Gastrocnemius medialis (tissue), 4 donors: ENCODE measurements at regions not wholly inside any gene's neighbourhood (a gene's known extent, or its start where the extent isn't known, plus 50 kb on each side); places are given as distances from the start of the nearest gene placed in this dataset.

Experiments
- ATAC-seq, 2 donors: fragments of 150-250 bp; one replicate each; pipeline ENCODE4 v1.9.1; 2016
- DNase-seq, 2 donors: peaks; one replicate each; pipeline ENCODE4 v3.0.0-alpha.2; 2019
- H3K27ac ChIP-seq, 4 donors: fragments of 200-600 bp; sonication (generic); 1 replicate in 1 of 4; 2 replicates in 3 of 4; pipeline ENCODE4 v1.5.1; 2016 to 2018; ENCODE audit warnings: mild to moderate bottlenecking in 2 of 4, moderate library complexity in 1 of 4
- H3K27me3 ChIP-seq, 3 donors: fragments of 200-600 bp; sonication (generic) in 2 of 3; 1 replicate in 1 of 3; 2 replicates in 2 of 3; pipeline versions ENCODE4 v1.5.1 to v1.6.0; 2016 to 2019; ENCODE audit warnings: mild to moderate bottlenecking in 1 of 3, moderate library complexity in 1 of 3
- H3K36me3 ChIP-seq, 2 donors: fragments of 200-600 bp; sonication (generic) in 1 of 2; one replicate each; pipeline ENCODE4 v1.5.1; 2017 to 2018
- H3K4me1 ChIP-seq, 2 donors: fragments of 200-600 bp; sonication (generic) in 1 of 2; one replicate each; pipeline ENCODE4 v1.5.1; 2016 to 2017; ENCODE audit warnings: mild to moderate bottlenecking in 2 of 2
- H3K4me3 ChIP-seq, 4 donors: fragments of 200-600 bp; sonication (generic) in 3 of 4; 1 replicate in 1 of 4; 2 replicates in 3 of 4; pipeline ENCODE4 v1.5.1; 2016 to 2019; ENCODE audit warnings: mild to moderate bottlenecking in 2 of 4
- H3K9me3 ChIP-seq, 3 donors: fragments of 200-600 bp; sonication (generic) in 2 of 3; 1 replicate in 1 of 3; 2 replicates in 2 of 3; pipeline ENCODE4 v1.5.1; 2016 to 2019
- POLR2A ChIP-seq, 2 donors: fragments of 450-650 bp; IDR thresholded peaks; one replicate each; pipeline ENCODE4 v1.6.1; 2017; ENCODE audit warnings: antibody characterized with exemption in 2 of 2, mild to moderate bottlenecking in 2 of 2, moderate library complexity in 2 of 2
- in situ Hi-C, 4 donors: fragments of 200-750 bp; cut with MboI; loops; one replicate each; pipeline versions ENCODE4 v1.15.0 to v1.8.0; 2017; ENCODE audit warnings: low sequenced_read_pairs in 4 of 4
- intact Hi-C: fragments of 100-400 bp; cut with DNase I; formaldehyde crosslinking; loops from one replicate; pipeline ENCODE4 v1.15.1; 2023; ENCODE audit warnings: low total_unique reads
- TF ChIP-seq, protein P1 (sequence below), 5 experiments: fragments of 450-650 bp in 3 of 5; fragments of 200-600 bp in 2 of 5; sonication (generic) in 2 of 5; IDR thresholded peaks in 4 of 5; conservative IDR thresholded peaks in 1 of 5; 1 replicate in 4 of 5; 2 replicates in 1 of 5; pipeline ENCODE4 v1.5.1; 2016 to 2019; ENCODE audit warnings: antibody characterized with exemption in 5 of 5, mild to moderate bottlenecking in 3 of 5, moderate library complexity in 3 of 5

DNA sequence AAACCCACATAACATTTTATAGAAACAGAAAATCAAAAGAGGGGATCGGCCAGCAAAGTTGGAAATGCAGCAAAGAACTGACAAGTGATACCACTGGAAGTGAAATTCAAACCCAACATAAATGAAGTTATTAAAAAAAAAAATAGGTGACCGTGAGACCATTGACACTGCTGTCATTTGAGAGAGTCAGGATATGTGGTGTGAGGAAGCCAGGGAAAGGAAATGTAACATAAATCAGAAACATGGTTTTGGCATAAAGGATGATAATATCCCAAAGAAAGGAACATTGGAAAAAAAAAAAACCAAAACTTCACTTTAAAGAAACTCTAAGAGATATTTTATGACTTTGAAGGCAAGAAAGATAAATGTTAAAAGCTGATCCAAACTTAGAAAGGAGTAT, 312.4 kb upstream of the PIK3R1 start:
- Histone ChIP-seq H3K4me3 (no peak overlapping the region), H3K27me3 (no peaks in the 10 kb centered on the region), H3K36me3 (no peaks in the 10 kb centered on the region), H3K27ac (no peak overlapping the region), H3K9me3 (no peaks in the 10 kb centered on the region), H3K4me1 (peaks cover 0 to 8% of the 10 kb centered on the region in 2 donors)
- no peak for TF ChIP-seq POLR2A (IDR thresholded peaks at IDR 0.05)
- TF ChIP-seq, protein P1, sequence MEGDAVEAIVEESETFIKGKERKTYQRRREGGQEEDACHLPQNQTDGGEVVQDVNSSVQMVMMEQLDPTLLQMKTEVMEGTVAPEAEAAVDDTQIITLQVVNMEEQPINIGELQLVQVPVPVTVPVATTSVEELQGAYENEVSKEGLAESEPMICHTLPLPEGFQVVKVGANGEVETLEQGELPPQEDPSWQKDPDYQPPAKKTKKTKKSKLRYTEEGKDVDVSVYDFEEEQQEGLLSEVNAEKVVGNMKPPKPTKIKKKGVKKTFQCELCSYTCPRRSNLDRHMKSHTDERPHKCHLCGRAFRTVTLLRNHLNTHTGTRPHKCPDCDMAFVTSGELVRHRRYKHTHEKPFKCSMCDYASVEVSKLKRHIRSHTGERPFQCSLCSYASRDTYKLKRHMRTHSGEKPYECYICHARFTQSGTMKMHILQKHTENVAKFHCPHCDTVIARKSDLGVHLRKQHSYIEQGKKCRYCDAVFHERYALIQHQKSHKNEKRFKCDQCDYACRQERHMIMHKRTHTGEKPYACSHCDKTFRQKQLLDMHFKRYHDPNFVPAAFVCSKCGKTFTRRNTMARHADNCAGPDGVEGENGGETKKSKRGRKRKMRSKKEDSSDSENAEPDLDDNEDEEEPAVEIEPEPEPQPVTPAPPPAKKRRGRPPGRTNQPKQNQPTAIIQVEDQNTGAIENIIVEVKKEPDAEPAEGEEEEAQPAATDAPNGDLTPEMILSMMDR (IDR thresholded peaks at IDR 0.05 in 4 of 5, conservative IDR thresholded peaks at IDR 0.05 in 1 of 5), result no peak
- DNase-seq (no peak), ATAC-seq (no peak)
- intact Hi-C loops, result no loop called here
- in situ Hi-C loops, result no loop called here

DNA sequence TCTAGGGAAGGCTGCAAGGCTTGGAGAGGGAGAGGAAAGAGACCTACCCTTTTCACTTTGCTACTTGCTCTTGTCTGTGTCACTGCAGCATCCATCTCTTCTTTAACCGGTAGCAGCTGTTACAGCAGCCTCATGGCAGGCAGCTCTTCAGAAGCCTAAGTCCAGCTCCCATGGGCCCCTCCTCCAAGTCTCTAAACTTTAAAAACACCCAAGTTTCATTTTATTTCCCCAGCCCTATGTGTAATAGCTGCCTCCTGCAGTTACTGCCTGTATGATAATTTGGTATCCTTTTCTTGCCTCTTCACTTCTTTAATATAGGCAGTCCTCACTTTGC, 313.1 kb upstream of the PIK3R1 start:
- DNase-seq, result no peak
- no peaks in the 10 kb centered on the region for H3K27me3 ChIP-seq
- H3K27ac ChIP-seq, result no peak overlapping the region
- in situ Hi-C loops, result no loop called here
- no peak for ATAC-seq
- H3K36me3 ChIP-seq, result no peaks in the 10 kb centered on the region
- H3K4me3 ChIP-seq, result no peak overlapping the region
- H3K9me3 ChIP-seq, result no peaks in the 10 kb centered on the region
- intact Hi-C loops, result no loop called here
- H3K4me1 ChIP-seq, result peaks cover 4 to 8% of the 10 kb centered on the region in 2 donors
- TF ChIP-seq, protein P1 (IDR thresholded peaks at IDR 0.05 in 4 of 5, conservative IDR thresholded peaks at IDR 0.05 in 1 of 5), result no peak
- TF ChIP-seq POLR2A (IDR thresholded peaks at IDR 0.05), result no peak

DNA sequence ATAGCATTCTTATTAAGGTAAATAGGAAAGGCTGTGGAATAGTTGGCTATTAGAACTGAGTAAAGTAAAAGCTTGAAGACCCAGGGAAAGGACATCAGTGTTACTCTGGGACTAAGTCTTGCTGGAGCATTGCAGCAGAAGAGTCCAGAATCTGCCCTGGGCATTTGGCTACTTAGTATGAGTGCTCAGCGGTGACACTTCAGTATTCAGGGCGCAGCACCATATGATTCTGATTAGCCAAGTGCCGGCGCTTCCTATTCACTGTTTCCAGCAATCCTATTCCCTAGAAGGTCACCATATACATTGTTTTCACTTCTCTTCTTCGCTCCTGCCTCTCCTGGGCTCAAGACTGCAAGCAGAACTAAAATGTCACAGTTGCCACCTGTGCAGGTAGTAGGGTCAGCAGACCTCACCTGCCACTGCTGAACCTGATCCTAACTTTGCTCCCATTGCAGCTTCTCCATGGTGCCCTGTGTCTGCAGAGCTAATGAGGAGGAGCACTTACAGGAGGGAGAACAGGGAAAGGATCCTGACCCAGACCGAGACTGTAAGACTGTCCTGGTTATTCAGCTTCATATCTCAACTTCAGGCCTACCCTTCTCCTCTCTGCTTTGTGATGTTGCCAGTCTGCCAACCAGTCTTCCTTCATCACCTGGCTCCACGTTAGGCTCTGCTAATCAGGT, 313.6 kb upstream of the PIK3R1 start:
- intact Hi-C loops, result no loop called here

DNA sequence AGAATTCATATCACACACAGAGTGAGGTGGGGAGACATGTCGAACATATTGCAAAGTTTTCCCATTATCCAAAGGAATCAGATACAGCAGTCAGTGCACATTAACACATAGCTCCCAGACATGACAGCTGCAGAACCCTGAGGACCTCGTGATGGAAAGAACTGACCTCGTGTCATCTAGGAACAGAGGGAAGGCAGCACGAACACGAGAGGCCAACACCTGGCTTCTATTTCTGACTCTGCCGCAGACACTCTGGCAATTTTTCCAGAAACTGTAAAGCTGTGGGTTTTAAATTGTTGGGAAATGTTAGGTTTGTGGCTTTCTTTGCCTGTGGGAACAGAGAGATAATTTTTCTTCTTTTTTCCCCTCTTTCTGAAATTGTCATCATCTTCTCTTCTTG, 315.0 kb upstream of the PIK3R1 start:
- intact Hi-C loops, result no loop called here

More for the DNA sequence above, 313.6 kb upstream of the PIK3R1 start:
- Histone ChIP-seq H3K36me3 (no peaks in the 10 kb centered on the region), H3K4me1 (peaks cover 5 to 8% of the 10 kb centered on the region in 2 donors), H3K4me3 (no peak overlapping the region), H3K27me3 (no peaks in the 10 kb centered on the region), H3K9me3 (no peaks in the 10 kb centered on the region), H3K27ac (no peak overlapping the region)
- in situ Hi-C loops, result no loop called here
- DNase-seq (no peak), ATAC-seq (no peak)
- no peak for TF ChIP-seq POLR2A (IDR thresholded peaks at IDR 0.05)
- TF ChIP-seq, protein P1 (IDR thresholded peaks at IDR 0.05 in 4 of 5, conservative IDR thresholded peaks at IDR 0.05 in 1 of 5), result no peak

More for the DNA sequence above, 315.0 kb upstream of the PIK3R1 start:
- no peaks in the 10 kb centered on the region for H3K36me3 ChIP-seq
- no peaks in the 10 kb centered on the region for H3K9me3 ChIP-seq
- no peak overlapping the region for H3K27ac ChIP-seq
- in situ Hi-C loops, result no loop called here
- no peak overlapping the region for H3K4me3 ChIP-seq
- peak; percentile 94 to 95 for ATAC-seq
- peak; percentile 47 to 66 for DNase-seq
- no peaks in the 10 kb centered on the region for H3K27me3 ChIP-seq
- H3K4me1 ChIP-seq, result peaks cover 5 to 8% of the 10 kb centered on the region in 2 donors
- TF ChIP-seq, protein P1 (IDR thresholded peaks at IDR 0.05 in 4 of 5, conservative IDR thresholded peaks at IDR 0.05 in 1 of 5), result no peak
- no peak for TF ChIP-seq POLR2A (IDR thresholded peaks at IDR 0.05)
